ENCODE measurements at regions not wholly inside any gene's neighbourhood (a gene's known extent, or its start where the extent isn't known, plus 50 kb on each side); places are given as distances from the start of the nearest gene placed in this dataset.
"Not testable (repeated sequence)": the region's sequence is repeated elsewhere in the genome, so short reads cannot be mapped to it uniquely, and the experiment has no call there.

DNA sequence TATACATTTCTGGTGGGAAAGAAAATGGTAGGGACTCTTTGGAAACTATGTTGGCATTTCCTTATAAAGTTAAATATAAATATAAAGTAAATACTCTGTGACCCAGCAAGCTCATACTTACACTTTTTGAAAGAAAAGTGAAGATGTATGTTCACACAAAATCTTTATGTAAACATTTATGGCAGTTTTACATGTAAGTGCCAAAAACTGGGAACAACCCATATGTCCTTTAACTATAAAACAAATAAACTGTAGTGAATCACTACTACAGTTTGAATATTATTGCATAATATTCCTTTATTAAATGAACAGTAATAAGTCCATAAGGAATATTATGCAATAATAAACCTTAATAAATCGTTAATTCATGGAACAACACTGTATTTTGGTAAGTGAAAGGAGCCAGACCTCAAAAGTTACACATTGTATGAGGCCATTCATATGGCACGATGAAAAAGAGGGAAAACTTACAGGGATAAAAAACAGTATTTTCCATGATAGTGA lies 1660.3 kb upstream of the LRRTM3 start:
- Mint-ChIP-seq H3K4me1 (no peaks in the 10 kb centered on the region), H3K36me3 (ENCODE audit: low read depth) (peaks cover 4% of the 10 kb centered on the region), H3K27me3 (ENCODE audit: insufficient read depth) (no peaks in the 10 kb centered on the region), H3K9me3 (peaks cover 15% of the 10 kb centered on the region), H3K27ac (no peak overlapping the region), H3K4me3 (no peak overlapping the region)
- H3K4me3 ChIP-seq (ENCODE audit: low read length) = no peak overlapping the region
- no peaks in the 10 kb centered on the region for H3K36me3 ChIP-seq (ENCODE audit: control insufficient read depth, insufficient read depth, low read length)
- no peaks in the 10 kb centered on the region for H3K9me3 ChIP-seq (ENCODE audit: control insufficient read depth, low read length)
- no peaks in the 10 kb centered on the region for H3K4me1 ChIP-seq (ENCODE audit: control insufficient read depth, insufficient read depth, low read length)
- 94 to 100% methylated on average over 1 to 2 of the region's 2 CpGs for WGBS, 2 experiments (ENCODE audit: insufficient coverage in 1 of 2, insufficient read length in 1 of 2)
- TF ChIP-seq, protein P1, sequence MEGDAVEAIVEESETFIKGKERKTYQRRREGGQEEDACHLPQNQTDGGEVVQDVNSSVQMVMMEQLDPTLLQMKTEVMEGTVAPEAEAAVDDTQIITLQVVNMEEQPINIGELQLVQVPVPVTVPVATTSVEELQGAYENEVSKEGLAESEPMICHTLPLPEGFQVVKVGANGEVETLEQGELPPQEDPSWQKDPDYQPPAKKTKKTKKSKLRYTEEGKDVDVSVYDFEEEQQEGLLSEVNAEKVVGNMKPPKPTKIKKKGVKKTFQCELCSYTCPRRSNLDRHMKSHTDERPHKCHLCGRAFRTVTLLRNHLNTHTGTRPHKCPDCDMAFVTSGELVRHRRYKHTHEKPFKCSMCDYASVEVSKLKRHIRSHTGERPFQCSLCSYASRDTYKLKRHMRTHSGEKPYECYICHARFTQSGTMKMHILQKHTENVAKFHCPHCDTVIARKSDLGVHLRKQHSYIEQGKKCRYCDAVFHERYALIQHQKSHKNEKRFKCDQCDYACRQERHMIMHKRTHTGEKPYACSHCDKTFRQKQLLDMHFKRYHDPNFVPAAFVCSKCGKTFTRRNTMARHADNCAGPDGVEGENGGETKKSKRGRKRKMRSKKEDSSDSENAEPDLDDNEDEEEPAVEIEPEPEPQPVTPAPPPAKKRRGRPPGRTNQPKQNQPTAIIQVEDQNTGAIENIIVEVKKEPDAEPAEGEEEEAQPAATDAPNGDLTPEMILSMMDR (conservative IDR thresholded peaks at IDR 0.05) = no peak
- H3K27me3 ChIP-seq (ENCODE audit: control insufficient read depth, insufficient read depth, low read length, poor library complexity, severe bottlenecking) = no peaks in the 10 kb centered on the region
- H3K27ac ChIP-seq (ENCODE audit: low read depth, low read length) = no peak overlapping the region
- no peak overlapping the region for H3K9ac ChIP-seq (ENCODE audit: extremely low read depth, low read length, poor library complexity, severe bottlenecking)
- no peak for DNase-seq

DNA sequence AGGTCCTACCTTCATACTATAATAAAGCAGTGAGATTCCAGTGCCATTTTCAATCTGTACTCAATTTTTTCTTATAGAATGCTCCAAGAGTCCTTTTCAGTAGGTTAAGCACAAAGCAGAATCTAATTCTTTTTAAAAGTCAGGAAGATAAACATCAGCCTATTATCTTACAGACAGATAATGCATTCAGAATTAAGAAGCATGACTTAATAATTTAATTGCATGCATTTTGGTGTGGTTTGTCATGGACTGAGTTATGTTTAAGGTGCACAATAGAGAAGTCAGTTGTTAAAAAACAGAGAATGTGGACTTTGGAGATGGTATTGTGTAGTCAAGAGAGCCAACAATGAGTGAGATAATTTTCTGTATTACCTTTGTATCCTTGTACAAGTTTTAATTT lies 1656.3 kb upstream of the LRRTM3 start:
- not testable (repeated sequence) for H3K9me3 Mint-ChIP-seq; H3K4me3 ChIP-seq (ENCODE audit: low read length); H3K9ac ChIP-seq (ENCODE audit: extremely low read depth, low read length, poor library complexity, severe bottlenecking); H3K4me3 Mint-ChIP-seq; H3K27ac Mint-ChIP-seq; H3K36me3 Mint-ChIP-seq (ENCODE audit: low read depth); DNase-seq; H3K27me3 ChIP-seq (ENCODE audit: control insufficient read depth, insufficient read depth, low read length, poor library complexity, severe bottlenecking); H3K27me3 Mint-ChIP-seq (ENCODE audit: insufficient read depth); H3K4me1 ChIP-seq (ENCODE audit: control insufficient read depth, insufficient read depth, low read length); H3K27ac ChIP-seq (ENCODE audit: low read depth, low read length); H3K36me3 ChIP-seq (ENCODE audit: control insufficient read depth, insufficient read depth, low read length)
- H3K4me1 Mint-ChIP-seq = peaks cover 19% of the 10 kb centered on the region
- H3K9me3 ChIP-seq (ENCODE audit: control insufficient read depth, low read length) = peaks cover 15% of the 10 kb centered on the region

DNA sequence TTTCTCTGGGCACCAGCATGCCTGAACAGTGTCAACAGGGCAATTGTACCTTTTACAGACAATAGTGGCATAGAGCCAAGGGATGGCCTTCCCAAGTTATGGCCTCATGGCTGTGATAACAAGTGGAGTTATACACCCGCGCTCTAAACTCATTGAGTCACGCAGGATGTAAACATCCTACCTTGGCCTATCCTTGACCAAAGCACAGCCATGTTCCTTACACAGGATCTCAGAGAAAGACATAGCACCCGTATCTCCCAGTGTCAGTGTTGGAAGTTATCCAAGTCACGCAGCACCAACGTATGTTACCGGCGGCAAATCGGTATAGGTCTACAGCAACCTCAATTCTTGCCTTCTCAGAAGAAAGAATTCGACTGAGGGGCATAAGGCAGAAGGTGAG lies 1654.9 kb upstream of the LRRTM3 start:
- TF ChIP-seq, protein P1 (conservative IDR thresholded peaks at IDR 0.05) = no peak
- no peaks in the 10 kb centered on the region for H3K4me1 ChIP-seq (ENCODE audit: control insufficient read depth, insufficient read depth, low read length)
- H3K27ac ChIP-seq (ENCODE audit: low read depth, low read length) = no peak overlapping the region
- no peaks in the 10 kb centered on the region for H3K27me3 Mint-ChIP-seq (ENCODE audit: insufficient read depth)
- H3K27ac Mint-ChIP-seq = no peak overlapping the region
- 96 to 100% methylated on average over 6 to 10 of the region's 10 CpGs for WGBS, 2 experiments (ENCODE audit: insufficient coverage in 1 of 2, insufficient read length in 1 of 2)
- DNase-seq = no peak
- H3K9me3 Mint-ChIP-seq = peaks cover 7% of the 10 kb centered on the region
- no peaks in the 10 kb centered on the region for H3K27me3 ChIP-seq (ENCODE audit: control insufficient read depth, insufficient read depth, low read length, poor library complexity, severe bottlenecking)
- H3K9me3 ChIP-seq (ENCODE audit: control insufficient read depth, low read length) = peaks cover 30% of the 10 kb centered on the region
- no peak overlapping the region for H3K4me3 ChIP-seq (ENCODE audit: low read length)
- no peak overlapping the region for H3K4me3 Mint-ChIP-seq
- H3K9ac ChIP-seq (ENCODE audit: extremely low read depth, low read length, poor library complexity, severe bottlenecking) = no peak overlapping the region
- peaks cover 21% of the 10 kb centered on the region for H3K4me1 Mint-ChIP-seq
- no peaks in the 10 kb centered on the region for H3K36me3 ChIP-seq (ENCODE audit: control insufficient read depth, insufficient read depth, low read length)
- peaks cover 2% of the 10 kb centered on the region for H3K36me3 Mint-ChIP-seq (ENCODE audit: low read depth)

DNA sequence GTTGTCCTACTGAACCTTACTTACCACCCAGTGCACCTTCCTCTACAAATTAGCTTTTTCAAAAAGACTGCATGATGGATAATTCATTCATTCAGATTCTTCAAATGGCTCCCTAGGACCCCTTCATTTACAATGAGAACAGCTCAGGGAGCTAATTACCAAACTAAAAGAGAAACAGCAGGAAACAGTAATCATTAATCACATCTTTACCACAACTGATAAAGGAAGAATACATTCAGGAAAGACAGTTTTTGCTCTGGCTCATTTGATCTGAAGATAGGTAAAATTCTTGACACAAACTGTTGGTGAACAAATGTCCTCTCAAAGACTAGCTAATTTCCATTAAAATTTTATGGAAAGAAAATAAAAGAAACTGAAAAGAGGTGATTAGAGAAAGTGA lies 1652.7 kb upstream of the LRRTM3 start:
- H3K4me3 ChIP-seq (ENCODE audit: low read length) = no peak overlapping the region
- Mint-ChIP-seq H3K27ac (peak overlapping the region; percentile 80), H3K36me3 (ENCODE audit: low read depth) (peaks cover 4% of the 10 kb centered on the region)

More for the DNA sequence above, 1652.7 kb upstream of the LRRTM3 start:
- H3K9me3 Mint-ChIP-seq = peaks cover 11% of the 10 kb centered on the region
- H3K9ac ChIP-seq (ENCODE audit: extremely low read depth, low read length, poor library complexity, severe bottlenecking) = no peak overlapping the region
- peaks cover 21% of the 10 kb centered on the region for H3K4me1 Mint-ChIP-seq
- H3K27me3 ChIP-seq (ENCODE audit: control insufficient read depth, insufficient read depth, low read length, poor library complexity, severe bottlenecking) = no peaks in the 10 kb centered on the region
- H3K27me3 Mint-ChIP-seq (ENCODE audit: insufficient read depth) = no peaks in the 10 kb centered on the region
- peak overlapping the region; percentile 18 for H3K4me3 Mint-ChIP-seq
- H3K9me3 ChIP-seq (ENCODE audit: control insufficient read depth, low read length) = peaks cover 43% of the 10 kb centered on the region
- DNase-seq = no peak
- TF ChIP-seq, protein P1 (conservative IDR thresholded peaks at IDR 0.05) = no peak
- no peaks in the 10 kb centered on the region for H3K36me3 ChIP-seq (ENCODE audit: control insufficient read depth, insufficient read depth, low read length)
- no peak overlapping the region for H3K27ac ChIP-seq (ENCODE audit: low read depth, low read length)
- H3K4me1 ChIP-seq (ENCODE audit: control insufficient read depth, insufficient read depth, low read length) = no peaks in the 10 kb centered on the region
